ENCODE measurements at regions not wholly inside any gene's neighbourhood (a gene's known extent, or its start where the extent isn't known, plus 50 kb on each side); places are given as distances from the start of the nearest gene placed in this dataset.

GRCh38 chr7:15140431-15140830 is 237.9 kb upstream of the DGKB start:
- H3K36me3 ChIP-seq (replicated peaks in 1 of 2; ENCODE audit: control insufficient read depth in 1 of 2, insufficient read depth in 2 of 2, low read length in 2 of 2), result no peaks in the 10 kb centered on the region
- Mint-ChIP-seq H3K9me3 (peaks cover 0 to 6% (median 2%) of the 10 kb centered on the region in 7 donors), H3K27me3 (ENCODE audit: low read depth in 3 of 3) (peaks cover 0 to 3% (median 0%) of the 10 kb centered on the region in 3 donors), H3K4me1 (no peaks in the 10 kb centered on the region), H3K27ac (no peak overlapping the region), H3K36me3 (no peaks in the 10 kb centered on the region), H3K4me3 (no peak overlapping the region)
- no peak for DNase-seq
- H3K9ac ChIP-seq (ENCODE audit: insufficient read depth, low read length, poor library complexity, severe bottlenecking), result no peak overlapping the region
- H3K79me2 ChIP-seq (ENCODE audit: insufficient read depth, low read length), result no peaks in the 10 kb centered on the region
- H3K27ac ChIP-seq (ENCODE audit: low read depth in 1 of 2, low read length in 2 of 2), result no peak overlapping the region
- peaks cover 0 to 5% of the 10 kb centered on the region in 2 donors for H3K9me3 ChIP-seq (replicated peaks in 1 of 2; ENCODE audit: control insufficient read depth in 1 of 2, insufficient read depth in 1 of 2, low read length in 2 of 2)
- no peaks in the 10 kb centered on the region for H3K4me1 ChIP-seq (ENCODE audit: control insufficient read depth in 1 of 2, insufficient read depth in 2 of 2, low read length in 2 of 2)
- no CpG with 5 or more reads among the region's 2 CpGs for WGBS (ENCODE audit: insufficient coverage)
- H3K4me3 ChIP-seq (replicated peaks in 1 of 3; ENCODE audit: low read depth in 2 of 3, low read length in 3 of 3), result no peak overlapping the region
- no peak for TF ChIP-seq CTCF (IDR thresholded peaks at IDR 0.05)
- no peaks in the 10 kb centered on the region for H3K27me3 ChIP-seq (ENCODE audit: control insufficient read depth in 2 of 2, insufficient read depth in 2 of 2, low read length in 2 of 2)
- no peaks in the 10 kb centered on the region for H4K20me1 ChIP-seq (ENCODE audit: insufficient read depth, low read length)
- no peak overlapping the region for H2AFZ ChIP-seq (ENCODE audit: insufficient read depth, low read depth, low read length, poor library complexity, severe bottlenecking)
- intact Hi-C loops (cut with micrococcal nuclease), result no loop called here
- no peak overlapping the region for H3K4me2 ChIP-seq (replicated peaks; ENCODE audit: extremely low read depth, low read length, poor library complexity, severe bottlenecking)

- Histone ChIP-seq H3K36me3 (replicated peaks in 1 of 2; ENCODE audit: control insufficient read depth in 1 of 2, insufficient read depth in 2 of 2, low read length in 2 of 2) (no peaks in the 10 kb centered on the region), H3K4me3 (replicated peaks in 1 of 3; ENCODE audit: low read depth in 2 of 3, low read length in 3 of 3) (no peak overlapping the region), H3K9me3 (replicated peaks in 1 of 2; ENCODE audit: control insufficient read depth in 1 of 2, insufficient read depth in 1 of 2, low read length in 2 of 2) (no peaks in the 10 kb centered on the region), H3K4me2 (replicated peaks; ENCODE audit: extremely low read depth, low read length, poor library complexity, severe bottlenecking) (no peak overlapping the region), H4K20me1 (ENCODE audit: insufficient read depth, low read length) (no peaks in the 10 kb centered on the region), H3K27ac (ENCODE audit: low read depth in 1 of 2, low read length in 2 of 2) (no peak overlapping the region), H2AFZ (ENCODE audit: insufficient read depth, low read depth, low read length, poor library complexity, severe bottlenecking) (no peak overlapping the region), H3K79me2 (ENCODE audit: insufficient read depth, low read length) (no peaks in the 10 kb centered on the region), H3K9ac (ENCODE audit: insufficient read depth, low read length, poor library complexity, severe bottlenecking) (no peak overlapping the region), H3K4me1 (ENCODE audit: control insufficient read depth in 1 of 2, insufficient read depth in 2 of 2, low read length in 2 of 2) (no peaks in the 10 kb centered on the region), H3K27me3 (ENCODE audit: control insufficient read depth in 2 of 2, insufficient read depth in 2 of 2, low read length in 2 of 2) (no peaks in the 10 kb centered on the region)
- WGBS (ENCODE audit: insufficient coverage), result no CpG with 5 or more reads among the region's 1 CpG
- Mint-ChIP-seq H3K4me3 (no peak overlapping the region), H3K9me3 (peaks cover 0 to 8% (median 2%) of the 10 kb centered on the region in 7 donors), H3K27me3 (ENCODE audit: low read depth in 3 of 3) (peaks cover 0 to 2% (median 1%) of the 10 kb centered on the region in 3 donors), H3K4me1 (no peaks in the 10 kb centered on the region), H3K36me3 (no peaks in the 10 kb centered on the region), H3K27ac (no peak overlapping the region)
- intact Hi-C loops (cut with micrococcal nuclease), result no loop called here
- no peak for TF ChIP-seq CTCF (IDR thresholded peaks at IDR 0.05)
- DNase-seq, result no peak
Measured at GRCh38 chr7:15131661-15132060, 229.1 kb upstream of the DGKB start.

Measured in CD14-positive monocyte (primary cell).